ENCODE measurements at regions not wholly inside any gene's neighbourhood (a gene's known extent, or its start where the extent isn't known, plus 50 kb on each side); places are given as distances from the start of the nearest gene placed in this dataset.

DNA sequence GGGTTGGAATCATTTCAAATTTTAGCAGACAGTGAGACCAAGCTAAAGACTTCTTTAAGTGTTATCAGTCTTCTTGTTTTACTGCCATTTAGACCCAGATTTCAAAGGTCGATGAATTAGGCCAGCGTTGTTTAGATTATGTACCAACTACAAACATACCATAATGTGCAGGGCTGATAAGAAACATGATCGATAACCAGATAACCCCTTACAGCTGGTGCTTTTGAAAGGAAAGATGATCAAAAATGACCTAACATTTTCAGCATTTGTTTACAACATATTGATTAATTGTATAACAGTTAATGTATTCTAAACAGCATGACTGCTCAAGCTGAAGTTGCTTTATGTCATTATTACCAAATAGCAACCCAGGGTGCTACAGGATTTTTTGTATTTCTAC is 400.4 kb upstream of the FAM241A start:
- Histone ChIP-seq H3K9ac (ENCODE audit: extremely low read depth, low read length, poor library complexity, severe bottlenecking) (no peak overlapping the region), H3K36me3 (ENCODE audit: control insufficient read depth, insufficient read depth, low read length) (no peaks in the 10 kb centered on the region), H3K4me1 (ENCODE audit: control insufficient read depth, insufficient read depth, low read length) (peaks cover 2% of the 10 kb centered on the region), H3K4me3 (ENCODE audit: low read length) (no peak overlapping the region), H3K9me3 (ENCODE audit: control insufficient read depth, low read length) (no peaks in the 10 kb centered on the region), H3K27ac (ENCODE audit: low read depth, low read length) (no peak overlapping the region), H3K27me3 (ENCODE audit: control insufficient read depth, insufficient read depth, low read length, poor library complexity, severe bottlenecking) (no peaks in the 10 kb centered on the region)
- TF ChIP-seq CTCF (conservative IDR thresholded peaks at IDR 0.05) = no peak
- Mint-ChIP-seq H3K27ac (no peak overlapping the region), H3K27me3 (ENCODE audit: insufficient read depth) (no peaks in the 10 kb centered on the region), H3K36me3 (ENCODE audit: low read depth) (no peaks in the 10 kb centered on the region), H3K9me3 (no peaks in the 10 kb centered on the region), H3K4me1 (peaks cover 20% of the 10 kb centered on the region), H3K4me3 (no peak overlapping the region)
- no peak for DNase-seq
- 88 to 93% methylated on average over 2 to 3 of the region's 3 CpGs for WGBS, 2 experiments (ENCODE audit: insufficient coverage in 1 of 2, insufficient read length in 1 of 2)

GRCh38 chr4:111748157-111748556 is 397.1 kb upstream of the FAM241A start:
- H3K9ac ChIP-seq (ENCODE audit: extremely low read depth, low read length, poor library complexity, severe bottlenecking) = no peak overlapping the region
- Mint-ChIP-seq H3K27me3 (ENCODE audit: insufficient read depth) (no peaks in the 10 kb centered on the region), H3K4me3 (no peak overlapping the region), H3K27ac (no peak overlapping the region), H3K9me3 (no peaks in the 10 kb centered on the region), H3K4me1 (peaks cover 20% of the 10 kb centered on the region), H3K36me3 (ENCODE audit: low read depth) (no peaks in the 10 kb centered on the region)
- DNase-seq = peak; percentile 69
- H3K4me1 ChIP-seq (ENCODE audit: control insufficient read depth, insufficient read depth, low read length) = peaks cover 2% of the 10 kb centered on the region
- WGBS, 2 experiments (ENCODE audit: insufficient coverage in 1 of 2, insufficient read length in 1 of 2) = 0 to 44% methylated on average over 1 to 3 of the region's 3 CpGs
- no peaks in the 10 kb centered on the region for H3K27me3 ChIP-seq (ENCODE audit: control insufficient read depth, insufficient read depth, low read length, poor library complexity, severe bottlenecking)
- no peak overlapping the region for H3K4me3 ChIP-seq (ENCODE audit: low read length)
- H3K27ac ChIP-seq (ENCODE audit: low read depth, low read length) = no peak overlapping the region
- no peaks in the 10 kb centered on the region for H3K36me3 ChIP-seq (ENCODE audit: control insufficient read depth, insufficient read depth, low read length)
- TF ChIP-seq CTCF (conservative IDR thresholded peaks at IDR 0.05) = no peak
- no peaks in the 10 kb centered on the region for H3K9me3 ChIP-seq (ENCODE audit: control insufficient read depth, low read length)

DNA sequence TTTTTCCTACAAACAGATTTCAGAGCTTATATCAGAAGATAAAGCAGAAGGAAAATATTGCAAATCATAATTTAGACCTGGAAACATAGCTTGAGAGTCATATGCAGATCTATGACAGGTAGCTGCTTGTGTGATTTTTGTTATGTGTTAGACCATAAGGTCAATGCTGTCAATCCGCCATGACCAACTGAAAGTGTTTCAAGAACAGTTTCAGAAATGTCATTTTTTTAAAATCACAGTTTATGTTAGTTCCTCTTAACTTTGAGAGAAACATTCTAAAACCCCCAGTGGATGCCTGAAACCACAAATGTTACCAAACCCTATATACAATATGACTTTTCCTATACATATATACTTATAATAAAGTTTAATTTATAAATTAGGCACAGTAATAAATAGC is 391.3 kb upstream of the FAM241A start:
- H3K4me1 ChIP-seq (ENCODE audit: control insufficient read depth, insufficient read depth, low read length) = no peaks in the 10 kb centered on the region
- 91% methylated on average over 1 of the region's 1 CpG; no CpG with 5 or more reads in 1 of the 2 experiments for WGBS, 2 experiments (ENCODE audit: insufficient coverage in 1 of 2, insufficient read length in 1 of 2)
- Mint-ChIP-seq H3K9me3 (no peaks in the 10 kb centered on the region), H3K27me3 (ENCODE audit: insufficient read depth) (no peaks in the 10 kb centered on the region), H3K27ac (no peak overlapping the region), H3K36me3 (ENCODE audit: low read depth) (no peaks in the 10 kb centered on the region), H3K4me1 (peaks cover 7% of the 10 kb centered on the region), H3K4me3 (no peak overlapping the region)
- no peaks in the 10 kb centered on the region for H3K36me3 ChIP-seq (ENCODE audit: control insufficient read depth, insufficient read depth, low read length)
- H3K27me3 ChIP-seq (ENCODE audit: control insufficient read depth, insufficient read depth, low read length, poor library complexity, severe bottlenecking) = no peaks in the 10 kb centered on the region
- no peak overlapping the region for H3K9ac ChIP-seq (ENCODE audit: extremely low read depth, low read length, poor library complexity, severe bottlenecking)
- TF ChIP-seq CTCF (conservative IDR thresholded peaks at IDR 0.05) = no peak
- H3K27ac ChIP-seq (ENCODE audit: low read depth, low read length) = no peak overlapping the region
- H3K4me3 ChIP-seq (ENCODE audit: low read length) = no peak overlapping the region
- no peak for DNase-seq
- no peaks in the 10 kb centered on the region for H3K9me3 ChIP-seq (ENCODE audit: control insufficient read depth, low read length)
